H9 (cell line): ENCODE measurements at regions not wholly inside any gene's neighbourhood (a gene's known extent, or its start where the extent isn't known, plus 50 kb on each side); places are given as distances from the start of the nearest gene placed in this dataset.

Experiments
- DNase-seq: peaks from one replicate; pipeline ENCODE4 v3.0.0-alpha.2; 2017
- H2AFZ ChIP-seq: one replicate; pipeline ENCODE4 v1.6.1; 2013; ENCODE audit warnings: mild to moderate bottlenecking, low read length, control low read depth, moderate library complexity
- H2AK5ac ChIP-seq: 2 replicates; pipeline ENCODE4 v1.6.1; 2013; ENCODE audit warnings: low read length, control low read depth, mixed read lengths; ENCODE audit not compliant: insufficient read length
- H2BK120ac ChIP-seq: one replicate; pipeline ENCODE4 v1.6.1; 2013; ENCODE audit warnings: low read depth, mild to moderate bottlenecking, low read length, control low read depth, inconsistent platforms; ENCODE audit not compliant: poor library complexity, severe bottlenecking
- H2BK12ac ChIP-seq: 2 replicates; pipeline ENCODE4 v1.6.1; 2013; ENCODE audit warnings: low read length, control low read depth, mixed read lengths, low read depth; ENCODE audit not compliant: insufficient read length
- H2BK15ac ChIP-seq: 2 replicates; pipeline ENCODE4 v1.6.1; 2013; ENCODE audit warnings: low read depth, low read length, control low read depth
- H2BK20ac ChIP-seq: one replicate; pipeline ENCODE4 v1.6.1; 2013; ENCODE audit warnings: low read depth, mild to moderate bottlenecking, low read length, control low read depth, inconsistent platforms; ENCODE audit not compliant: poor library complexity, severe bottlenecking
- H2BK5ac ChIP-seq: 2 replicates; pipeline ENCODE4 v1.6.1; 2013; ENCODE audit warnings: low read length, control low read depth, mixed read lengths; ENCODE audit not compliant: insufficient read length
- H3K14ac ChIP-seq: 2 replicates; pipeline ENCODE4 v1.6.1; 2013; ENCODE audit warnings: low read length, control low read depth; ENCODE audit not compliant: insufficient read depth
- H3K18ac ChIP-seq: 2 replicates; pipeline ENCODE4 v1.6.1; 2013; ENCODE audit warnings: low read depth, mild to moderate bottlenecking, mixed read lengths, low read length, control low read depth; ENCODE audit not compliant: insufficient read length
- H3K23ac ChIP-seq: 2 replicates; pipeline ENCODE4 v1.6.1; 2013; ENCODE audit warnings: low read length, control low read depth, mixed read lengths, low read depth; ENCODE audit not compliant: insufficient read length
- H3K23me2 ChIP-seq: 2 replicates; pipeline ENCODE4 v1.6.1; 2013; ENCODE audit warnings: low read depth, mild to moderate bottlenecking, mixed read lengths, low read length, control low read depth; ENCODE audit not compliant: insufficient read length, poor library complexity, severe bottlenecking
- H3K27ac ChIP-seq: 2 replicates; pipeline ENCODE4 v1.5.1; 2013; ENCODE audit warnings: low read length, control low read depth, mixed read lengths, low read depth; ENCODE audit not compliant: insufficient read length
- H3K27me3 ChIP-seq: 2 replicates; pipeline ENCODE4 v1.6.1; 2013; ENCODE audit warnings: low read length, control low read depth, inconsistent platforms; ENCODE audit not compliant: insufficient read depth
- H3K4ac ChIP-seq: 2 replicates; pipeline ENCODE4 v1.6.1; 2013; ENCODE audit warnings: low read depth, mild to moderate bottlenecking, control low read depth, inconsistent platforms, low read length, moderate library complexity
- H3K4me1 ChIP-seq: 2 replicates; pipeline ENCODE4 v1.6.1; 2013; ENCODE audit warnings: low read length, control low read depth, inconsistent platforms; ENCODE audit not compliant: insufficient read depth
- H3K4me2 ChIP-seq: 2 replicates; pipeline ENCODE4 v1.6.1; 2013; ENCODE audit warnings: low read length, control low read depth, mixed read lengths; ENCODE audit not compliant: insufficient read length, insufficient read depth
- H3K56ac ChIP-seq: 2 replicates; pipeline ENCODE4 v1.6.1; 2013; ENCODE audit warnings: low read depth, mild to moderate bottlenecking, mixed read lengths, low read length, control low read depth; ENCODE audit not compliant: insufficient read length
- H3K79me1 ChIP-seq: 2 replicates; pipeline ENCODE4 v1.6.1; 2013; ENCODE audit warnings: low read depth, mild to moderate bottlenecking, moderate library complexity, low read length, control low read depth, inconsistent platforms; ENCODE audit not compliant: insufficient read depth, poor library complexity, severe bottlenecking
- H3K79me2 ChIP-seq: 2 replicates; pipeline ENCODE4 v1.6.1; 2013; ENCODE audit warnings: low read length, control low read depth, inconsistent platforms; ENCODE audit not compliant: insufficient read depth
- H3K9ac ChIP-seq: 2 replicates; pipeline ENCODE4 v1.6.1; 2013; ENCODE audit warnings: low read length, control low read depth, mixed read lengths; ENCODE audit not compliant: insufficient read length; ENCODE audit errors: extremely low read depth
- H3K9me3 ChIP-seq: one replicate; pipeline ENCODE4 v1.6.1; 2013; ENCODE audit warnings: low read depth, low read length, inconsistent platforms; ENCODE audit not compliant: control insufficient read depth
- H3T11ph ChIP-seq: one replicate; pipeline ENCODE4 v1.6.1; 2013; ENCODE audit warnings: mild to moderate bottlenecking, low read length, control low read depth, inconsistent platforms
- H4K20me1 ChIP-seq: one replicate; pipeline ENCODE4 v1.6.1; 2013; ENCODE audit not compliant: control insufficient read depth, insufficient read length, insufficient read depth
- H4K5ac ChIP-seq: 2 replicates; pipeline ENCODE4 v1.6.1; 2013; ENCODE audit warnings: low read depth, mild to moderate bottlenecking, mixed read lengths, low read length, control low read depth; ENCODE audit not compliant: insufficient read length
- H4K8ac ChIP-seq: replicated peaks from 2 replicates; pipeline ENCODE4 v1.6.1; 2013; ENCODE audit warnings: low read length, control low read depth, mixed read lengths, low read depth; ENCODE audit not compliant: insufficient read length
- H4K91ac ChIP-seq: 2 replicates; pipeline ENCODE4 v1.6.1; 2013; ENCODE audit warnings: low read depth, mild to moderate bottlenecking, moderate library complexity, mixed read lengths, low read length, control low read depth; ENCODE audit not compliant: insufficient read length
- H3K27ac Mint-ChIP-seq, 3 experiments: 2 replicates in 2 of 3; 3 replicates in 1 of 3; pipeline ENCODE4 v1.8.0; 2020 to 2021; ENCODE audit warnings: mixed read lengths in 3 of 3, mild to moderate bottlenecking in 1 of 3, moderate library complexity in 1 of 3
- H3K27me3 Mint-ChIP-seq: 2 replicates; pipeline ENCODE4 v1.8.0; 2021; ENCODE audit warnings: low read depth, mild to moderate bottlenecking, moderate library complexity, mixed read lengths
- H3K36me3 Mint-ChIP-seq, 3 experiments: 2 replicates in 2 of 3; 3 replicates in 1 of 3; pipeline ENCODE4 v1.8.0; 2020 to 2021; ENCODE audit warnings: low read depth in 3 of 3, mixed read lengths in 3 of 3; ENCODE audit not compliant: insufficient read depth in 1 of 3
- H3K4me1 Mint-ChIP-seq, 2 experiments: 2 replicates each; pipeline ENCODE4 v1.8.0; 2020; ENCODE audit warnings: mixed read lengths in 2 of 2
- H3K4me3 Mint-ChIP-seq, 2 experiments: 2 replicates in 1 of 2; 3 replicates in 1 of 2; pipeline ENCODE4 v1.8.0; 2020 to 2021; ENCODE audit warnings: mild to moderate bottlenecking in 2 of 2, mixed read lengths in 2 of 2, moderate library complexity in 1 of 2
- H3K9me3 Mint-ChIP-seq, 2 experiments: 2 replicates in 1 of 2; 3 replicates in 1 of 2; pipeline ENCODE4 v1.8.0; 2020; ENCODE audit warnings: mild to moderate bottlenecking in 2 of 2, mixed read lengths in 2 of 2, moderate library complexity in 1 of 2
- CTCF ChIP-seq: fragments of 200-600 bp; sonication (generic); conservative IDR thresholded peaks from 3 replicates; pipeline ENCODE4 v1.8.0; 2021; ENCODE audit warnings: antibody characterized with exemption, mild to moderate bottlenecking
- WGBS: extraction: QIAGEN DNeasy Blood & Tissue Kit; methylation state at CpG from one replicate; pipeline ENCODE4 v1.1.7; 2013; ENCODE audit warnings: missing lambda C conversion rate, low lambda C conversion rate, mixed read lengths; ENCODE audit not compliant: insufficient read length; ENCODE audit errors: extremely low coverage; 5-methylcytosine and 5-hydroxymethylcytosine counted together

- Histone ChIP-seq H3K27me3 (no peaks in the 10 kb centered on the region), H3K23ac (no peak overlapping the region), H3K79me2 (no peaks in the 10 kb centered on the region), H3K23me2 (no peaks in the 10 kb centered on the region), H2AFZ (no peak overlapping the region), H2AK5ac (no peak overlapping the region), H2BK20ac (no peak overlapping the region), H3K4me2 (no peak overlapping the region), H3K4me1 (no peaks in the 10 kb centered on the region), H3K18ac (no peak overlapping the region), H3K56ac (no peak overlapping the region), H3K9me3 (peaks cover 100% of the 10 kb centered on the region), H2BK15ac (no peak overlapping the region), H4K8ac (no peak overlapping the region), H3K27ac (no peak overlapping the region), H3K4ac (no peak overlapping the region), H4K5ac (no peak overlapping the region), H3T11ph (no peak overlapping the region), H3K14ac (no peak overlapping the region), H4K91ac (no peak overlapping the region), H2BK12ac (no peak overlapping the region), H2BK5ac (no peak overlapping the region), H3K9ac (no peak overlapping the region), H3K79me1 (no peaks in the 10 kb centered on the region), H2BK120ac (no peak overlapping the region), H4K20me1 (no peaks in the 10 kb centered on the region)
- H3K27ac Mint-ChIP-seq, result no peak overlapping the region
- H3K4me1 Mint-ChIP-seq, result no peaks in the 10 kb centered on the region
- H3K4me3 Mint-ChIP-seq, result no peak overlapping the region
- H3K9me3 Mint-ChIP-seq, result peaks cover 71 to 72% of the 10 kb centered on the region in 2 experiments
- no peak for TF ChIP-seq CTCF
- peaks cover 26 to 62% (median 50%) of the 10 kb centered on the region in 3 experiments for H3K36me3 Mint-ChIP-seq
- no peak for DNase-seq
- H3K27me3 Mint-ChIP-seq, result peaks cover 4% of the 10 kb centered on the region
- WGBS, result no CpG with 5 or more reads among the region's 3 CpGs
Measured at GRCh38 chr7:63041786-63042185, 956.9 kb upstream of the ZNF722 start.
